Cardiac muscle cell (in vitro differentiated cells and primary cell): ENCODE measurements at regions not wholly inside any gene's neighbourhood (a gene's known extent, or its start where the extent isn't known, plus 50 kb on each side); places are given as distances from the start of the nearest gene placed in this dataset.

Experiments used
- DNase-seq, 2 donors: peaks; one replicate each; pipeline versions ENCODE4 v3.0.0 to v3.0.0-alpha.2; 2010 to 2017; ENCODE audit warnings: low read depth in 1 of 2, low spot score in 1 of 2
- H3K27ac ChIP-seq: fragments of 200-600 bp; sonication (generic); 2 replicates; pipeline ENCODE4 v1.5.1; 2016
- H3K27me3 ChIP-seq: fragments of 200-600 bp; sonication (generic); 2 replicates; pipeline ENCODE4 v1.6.0; 2016; ENCODE audit warnings: control low read depth
- H3K36me3 ChIP-seq: fragments of 200-600 bp; sonication (generic); 2 replicates; pipeline ENCODE4 v1.5.1; 2016; ENCODE audit warnings: control low read depth
- H3K4me1 ChIP-seq: fragments of 200-600 bp; sonication (generic); 2 replicates; pipeline ENCODE4 v1.8.1; 2017; ENCODE audit warnings: low read depth, mild to moderate bottlenecking, mixed run types
- H3K4me3 ChIP-seq: fragments of 200-600 bp; sonication (generic); 2 replicates; pipeline ENCODE4 v1.5.1; 2016; ENCODE audit warnings: mild to moderate bottlenecking
- H3K9me3 ChIP-seq: fragments of 200-600 bp; sonication (generic); 2 replicates; pipeline ENCODE4 v1.5.1; 2017; ENCODE audit warnings: low read depth, mild to moderate bottlenecking, control low read depth
- CTCF ChIP-seq: IDR thresholded peaks from 2 replicates; pipeline ENCODE4 v1.5.1; 2012; ENCODE audit warnings: low read depth, mild to moderate bottlenecking, low read length

- H3K9me3 ChIP-seq = peaks cover 3% of the 10 kb centered on the region
Measured at GRCh38 chr13:51027644-51028043, 83.4 kb downstream of the C13orf42 start.

GRCh38 chr13:51026016-51026415 is 85.1 kb downstream of the C13orf42 start:
- Histone ChIP-seq H3K27me3 (no peaks in the 10 kb centered on the region), H3K36me3 (no peaks in the 10 kb centered on the region), H3K9me3 (peaks cover 3% of the 10 kb centered on the region), H3K4me3 (no peak overlapping the region), H3K27ac (no peak overlapping the region), H3K4me1 (no peaks in the 10 kb centered on the region)
- TF ChIP-seq CTCF = no peak
- no peak for DNase-seq

More at GRCh38 chr13:51027644-51028043, 83.4 kb downstream of the C13orf42 start:
- no peak overlapping the region for H3K27ac ChIP-seq
- TF ChIP-seq CTCF = no peak
- H3K36me3 ChIP-seq = no peaks in the 10 kb centered on the region
- H3K4me3 ChIP-seq = no peak overlapping the region
- no peak for DNase-seq
- H3K4me1 ChIP-seq = no peaks in the 10 kb centered on the region
- no peaks in the 10 kb centered on the region for H3K27me3 ChIP-seq

- no peak for TF ChIP-seq CTCF
- Histone ChIP-seq H3K9me3 (peaks cover 3% of the 10 kb centered on the region), H3K36me3 (no peaks in the 10 kb centered on the region), H3K4me1 (no peaks in the 10 kb centered on the region), H3K27me3 (no peaks in the 10 kb centered on the region), H3K4me3 (no peak overlapping the region), H3K27ac (no peak overlapping the region)
- DNase-seq = no peak
Measured at GRCh38 chr13:51025245-51025905, 85.7 kb downstream of the C13orf42 start.

GRCh38 chr13:51021811-51022210 is 89.3 kb downstream of the C13orf42 start:
- no peak for DNase-seq
- H3K27ac ChIP-seq = no peak overlapping the region

GRCh38 chr13:51020600-51020999 is 90.5 kb downstream of the C13orf42 start:
- TF ChIP-seq CTCF = no peak
- Histone ChIP-seq H3K36me3 (no peaks in the 10 kb centered on the region), H3K9me3 (peaks cover 3% of the 10 kb centered on the region), H3K27me3 (no peaks in the 10 kb centered on the region), H3K4me1 (no peaks in the 10 kb centered on the region), H3K27ac (no peak overlapping the region), H3K4me3 (no peak overlapping the region)
- no peak for DNase-seq

More at GRCh38 chr13:51021811-51022210, 89.3 kb downstream of the C13orf42 start:
- Histone ChIP-seq H3K36me3 (no peaks in the 10 kb centered on the region), H3K9me3 (peaks cover 3% of the 10 kb centered on the region), H3K4me3 (no peak overlapping the region), H3K4me1 (no peaks in the 10 kb centered on the region), H3K27me3 (no peaks in the 10 kb centered on the region)
- no peak for TF ChIP-seq CTCF
